DOHH2 (cell line): ENCODE measurements at regions not wholly inside any gene's neighbourhood (a gene's known extent, or its start where the extent isn't known, plus 50 kb on each side); places are given as distances from the start of the nearest gene placed in this dataset.

Experiments used
- H3F3A ChIP-seq: fragments of 200-600 bp; sonication (generic), shearing (Covaris generic); 2 replicates; pipeline ENCODE4 v1.6.0; 2016; ENCODE audit warnings: antibody characterized with exemption, mild to moderate bottlenecking; ENCODE audit not compliant: control insufficient read depth, insufficient read depth
- H3K27ac ChIP-seq: fragments of 200-600 bp; sonication (generic); 2 replicates; pipeline ENCODE4 v1.5.1; 2014; ENCODE audit warnings: low read depth, mild to moderate bottlenecking, low read length, moderate library complexity
- H3K27me3 ChIP-seq: fragments of 200-600 bp; sonication (generic); 2 replicates; pipeline ENCODE4 v1.6.1; 2014; ENCODE audit warnings: mild to moderate bottlenecking, low read length, mixed read lengths; ENCODE audit not compliant: control insufficient read depth
- H3K36me3 ChIP-seq: fragments of 200-600 bp; sonication (generic); 2 replicates; pipeline ENCODE4 v1.6.1; 2014; ENCODE audit warnings: mild to moderate bottlenecking, low read length, moderate library complexity, mixed read lengths; ENCODE audit not compliant: control insufficient read depth
- H3K4me1 ChIP-seq: fragments of 200-600 bp; sonication (generic); 2 replicates; pipeline ENCODE4 v1.6.1; 2014; ENCODE audit warnings: mild to moderate bottlenecking, low read length, mixed read lengths; ENCODE audit not compliant: control insufficient read depth
- H3K4me2 ChIP-seq: fragments of 200-600 bp; sonication (generic); 2 replicates; pipeline ENCODE4 v1.6.0; 2014; ENCODE audit warnings: mild to moderate bottlenecking, low read length, moderate library complexity
- H3K4me3 ChIP-seq: fragments of 200-600 bp; sonication (generic); 2 replicates; pipeline ENCODE4 v1.5.1; 2014; ENCODE audit warnings: mild to moderate bottlenecking, low read length, mixed read lengths
- H3K79me2 ChIP-seq: fragments of 200-600 bp; sonication (generic); 2 replicates; pipeline ENCODE4 v1.6.1; 2014; ENCODE audit warnings: mild to moderate bottlenecking, low read length, mixed read lengths; ENCODE audit not compliant: control insufficient read depth
- H3K9me2 ChIP-seq: fragments of 200-600 bp; sonication (generic); replicated peaks from 2 replicates; pipeline ENCODE4 v1.6.1; 2014; ENCODE audit warnings: mild to moderate bottlenecking, low read length, mixed read lengths; ENCODE audit not compliant: control insufficient read depth
- H3K9me3 ChIP-seq: fragments of 200-600 bp; sonication (generic); 2 replicates; pipeline ENCODE4 v1.6.1; 2014; ENCODE audit warnings: antibody characterized with exemption, low read length, mixed read lengths; ENCODE audit not compliant: control insufficient read depth, insufficient read depth
- H4K20me1 ChIP-seq: fragments of 200-600 bp; sonication (generic); 2 replicates; pipeline ENCODE4 v1.6.0; 2014; ENCODE audit warnings: low read depth, mild to moderate bottlenecking, antibody characterized with exemption, low read length, moderate library complexity; ENCODE audit not compliant: control insufficient read depth, insufficient read depth
- EZH2phosphoT487 ChIP-seq: fragments of 200-600 bp; sonication (generic); IDR thresholded peaks from 2 replicates; pipeline ENCODE4 v1.6.1; 2017; ENCODE audit warnings: borderline replicate concordance, mild to moderate bottlenecking, antibody characterized with exemption, low read length, moderate library complexity, mixed read lengths
- TF ChIP-seq, protein P1 (sequence below): fragments of 200-600 bp; sonication (generic); IDR thresholded peaks from one replicate; pipeline ENCODE4 v1.5.1; 2014; ENCODE audit warnings: antibody characterized with exemption, mild to moderate bottlenecking, low read depth, low read length; ENCODE audit not compliant: poor library complexity, severe bottlenecking

DNA sequence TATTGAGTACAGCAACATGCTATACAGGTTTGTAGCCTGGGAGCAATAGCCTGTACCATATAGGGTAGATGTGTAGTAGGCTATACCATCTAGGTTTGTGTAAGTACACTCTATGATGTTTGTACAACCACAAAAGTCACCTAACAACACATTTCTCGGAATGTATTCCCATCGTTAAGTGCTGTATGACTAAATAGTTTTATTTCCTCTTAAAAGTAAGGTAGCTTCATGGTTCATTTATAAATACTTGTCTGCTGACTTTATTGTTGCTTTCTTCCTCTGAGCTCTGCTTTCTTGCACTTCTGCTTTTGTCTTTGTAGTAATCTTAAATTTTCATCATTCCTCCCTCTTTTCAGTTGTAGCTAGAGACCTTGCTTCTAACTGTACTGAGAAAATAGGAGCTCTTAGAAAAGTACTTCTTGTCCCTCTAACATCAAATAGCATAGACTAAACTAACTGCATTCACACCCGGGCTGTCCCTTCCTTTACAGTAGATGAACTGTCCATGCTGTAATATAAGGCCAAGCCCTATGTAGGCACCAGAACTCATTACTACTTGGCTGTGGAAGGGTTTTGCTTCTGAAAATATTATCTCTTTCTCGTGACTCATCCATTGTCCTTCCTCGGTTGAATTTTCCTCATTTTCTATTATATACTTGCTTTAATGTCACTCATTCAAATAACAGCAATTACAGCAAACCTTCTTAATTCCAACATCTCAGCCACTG lies 55.4 kb upstream of the FAM3C start:
- Histone ChIP-seq H3K27me3 (no peaks in the 10 kb centered on the region), H3K4me1 (peaks cover 8% of the 10 kb centered on the region), H3K9me2 (no peaks in the 10 kb centered on the region), H3K36me3 (no peaks in the 10 kb centered on the region), H4K20me1 (no peaks in the 10 kb centered on the region), H3K27ac (no peak overlapping the region), H3K9me3 (no peaks in the 10 kb centered on the region), H3K79me2 (no peaks in the 10 kb centered on the region), H3K4me3 (no peak overlapping the region), H3K4me2 (no peak overlapping the region), H3F3A (no peaks in the 10 kb centered on the region)
- no peak for TF ChIP-seq EZH2phosphoT487
- TF ChIP-seq, protein P1, sequence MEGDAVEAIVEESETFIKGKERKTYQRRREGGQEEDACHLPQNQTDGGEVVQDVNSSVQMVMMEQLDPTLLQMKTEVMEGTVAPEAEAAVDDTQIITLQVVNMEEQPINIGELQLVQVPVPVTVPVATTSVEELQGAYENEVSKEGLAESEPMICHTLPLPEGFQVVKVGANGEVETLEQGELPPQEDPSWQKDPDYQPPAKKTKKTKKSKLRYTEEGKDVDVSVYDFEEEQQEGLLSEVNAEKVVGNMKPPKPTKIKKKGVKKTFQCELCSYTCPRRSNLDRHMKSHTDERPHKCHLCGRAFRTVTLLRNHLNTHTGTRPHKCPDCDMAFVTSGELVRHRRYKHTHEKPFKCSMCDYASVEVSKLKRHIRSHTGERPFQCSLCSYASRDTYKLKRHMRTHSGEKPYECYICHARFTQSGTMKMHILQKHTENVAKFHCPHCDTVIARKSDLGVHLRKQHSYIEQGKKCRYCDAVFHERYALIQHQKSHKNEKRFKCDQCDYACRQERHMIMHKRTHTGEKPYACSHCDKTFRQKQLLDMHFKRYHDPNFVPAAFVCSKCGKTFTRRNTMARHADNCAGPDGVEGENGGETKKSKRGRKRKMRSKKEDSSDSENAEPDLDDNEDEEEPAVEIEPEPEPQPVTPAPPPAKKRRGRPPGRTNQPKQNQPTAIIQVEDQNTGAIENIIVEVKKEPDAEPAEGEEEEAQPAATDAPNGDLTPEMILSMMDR = no peak

GRCh38 chr7:121450631-121451198 lies 54.6 kb upstream of the FAM3C start:
- H3K27ac ChIP-seq = no peak overlapping the region
- H3K4me3 ChIP-seq = no peak overlapping the region
- no peak overlapping the region for H3K4me2 ChIP-seq
- peaks cover 8% of the 10 kb centered on the region for H3K4me1 ChIP-seq
- H3K79me2 ChIP-seq = no peaks in the 10 kb centered on the region
- no peaks in the 10 kb centered on the region for H3K9me3 ChIP-seq
- no peaks in the 10 kb centered on the region for H3K36me3 ChIP-seq
- no peaks in the 10 kb centered on the region for H3K9me2 ChIP-seq
- H3F3A ChIP-seq = no peaks in the 10 kb centered on the region
- TF ChIP-seq, protein P1 = no peak
- TF ChIP-seq EZH2phosphoT487 = no peak
- H4K20me1 ChIP-seq = no peaks in the 10 kb centered on the region
- H3K27me3 ChIP-seq = no peaks in the 10 kb centered on the region

DNA sequence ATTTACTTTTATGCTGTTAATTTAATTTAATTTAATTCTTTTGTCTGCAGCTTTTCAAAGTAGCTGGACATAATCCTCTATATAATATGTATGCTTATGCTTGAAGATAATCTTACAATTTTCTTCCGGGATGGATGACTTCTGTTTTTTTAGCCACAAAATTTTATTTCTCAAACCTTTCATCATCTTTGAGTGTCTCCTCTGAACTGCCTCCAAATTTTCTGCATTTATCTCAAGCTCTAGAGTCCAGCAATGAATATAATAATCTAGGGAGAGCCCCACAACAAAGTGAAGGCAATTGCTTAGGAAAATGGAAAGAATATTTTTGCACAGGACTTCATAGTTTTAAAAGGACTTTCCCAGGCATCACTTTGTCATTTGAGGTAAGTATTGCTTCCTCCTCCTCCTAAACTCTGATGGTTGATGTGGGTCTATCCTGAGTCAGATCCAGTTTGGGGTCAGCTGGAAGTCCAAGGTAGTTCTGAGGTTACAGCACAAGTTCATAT lies 53.7 kb upstream of the FAM3C start:
- no peak for TF ChIP-seq EZH2phosphoT487
- TF ChIP-seq, protein P1 = no peak
- H3K4me1 ChIP-seq = peaks cover 8% of the 10 kb centered on the region
- no peak overlapping the region for H3K4me3 ChIP-seq

More for the DNA sequence above, 53.7 kb upstream of the FAM3C start:
- H3K36me3 ChIP-seq = no peaks in the 10 kb centered on the region
- no peaks in the 10 kb centered on the region for H3K9me2 ChIP-seq
- H3F3A ChIP-seq = no peaks in the 10 kb centered on the region
- H3K27me3 ChIP-seq = no peaks in the 10 kb centered on the region
- no peaks in the 10 kb centered on the region for H4K20me1 ChIP-seq
- H3K9me3 ChIP-seq = no peaks in the 10 kb centered on the region
- no peak overlapping the region for H3K4me2 ChIP-seq
- H3K27ac ChIP-seq = no peak overlapping the region
- no peaks in the 10 kb centered on the region for H3K79me2 ChIP-seq
